ENCODE measurements at regions not wholly inside any gene's neighbourhood (a gene's known extent, or its start where the extent isn't known, plus 50 kb on each side); places are given as distances from the start of the nearest gene placed in this dataset.

DNA sequence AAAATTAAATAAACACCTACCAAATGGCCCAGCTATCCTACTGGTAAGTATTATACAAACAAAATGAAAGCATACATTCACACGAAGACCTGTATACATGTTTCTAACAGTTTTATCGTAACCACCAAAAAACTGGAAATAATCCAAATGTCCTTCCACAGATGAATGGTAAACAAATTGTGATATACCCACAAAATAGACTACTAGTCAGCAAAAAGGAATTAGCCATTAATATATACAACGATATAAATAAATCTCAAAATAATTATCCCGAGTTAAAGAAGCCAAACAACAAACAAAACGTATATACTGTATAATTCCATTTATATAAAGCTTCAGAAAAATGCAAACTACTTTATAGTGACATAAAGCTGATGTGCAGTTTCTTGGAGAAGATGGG, 106.3 kb upstream of the SERTM1 start:
- TF ChIP-seq, protein P1, sequence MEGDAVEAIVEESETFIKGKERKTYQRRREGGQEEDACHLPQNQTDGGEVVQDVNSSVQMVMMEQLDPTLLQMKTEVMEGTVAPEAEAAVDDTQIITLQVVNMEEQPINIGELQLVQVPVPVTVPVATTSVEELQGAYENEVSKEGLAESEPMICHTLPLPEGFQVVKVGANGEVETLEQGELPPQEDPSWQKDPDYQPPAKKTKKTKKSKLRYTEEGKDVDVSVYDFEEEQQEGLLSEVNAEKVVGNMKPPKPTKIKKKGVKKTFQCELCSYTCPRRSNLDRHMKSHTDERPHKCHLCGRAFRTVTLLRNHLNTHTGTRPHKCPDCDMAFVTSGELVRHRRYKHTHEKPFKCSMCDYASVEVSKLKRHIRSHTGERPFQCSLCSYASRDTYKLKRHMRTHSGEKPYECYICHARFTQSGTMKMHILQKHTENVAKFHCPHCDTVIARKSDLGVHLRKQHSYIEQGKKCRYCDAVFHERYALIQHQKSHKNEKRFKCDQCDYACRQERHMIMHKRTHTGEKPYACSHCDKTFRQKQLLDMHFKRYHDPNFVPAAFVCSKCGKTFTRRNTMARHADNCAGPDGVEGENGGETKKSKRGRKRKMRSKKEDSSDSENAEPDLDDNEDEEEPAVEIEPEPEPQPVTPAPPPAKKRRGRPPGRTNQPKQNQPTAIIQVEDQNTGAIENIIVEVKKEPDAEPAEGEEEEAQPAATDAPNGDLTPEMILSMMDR (conservative IDR thresholded peaks at IDR 0.05; ENCODE audit: low read depth, low read length), result no peak
- TF ChIP-seq EZH2 (IDR thresholded peaks at IDR 0.05; ENCODE audit: borderline replicate concordance, low read depth, low read length, poor library complexity, severe bottlenecking), result no peak
